ENCODE measurements at regions not wholly inside any gene's neighbourhood (a gene's known extent, or its start where the extent isn't known, plus 50 kb on each side); places are given as distances from the start of the nearest gene placed in this dataset.

GRCh38 chr2:234873103-234873827 is 78.6 kb upstream of the SH3BP4 start:
- TF ChIP-seq CTCF (IDR thresholded peaks at IDR 0.05) (no peak), POLR2A (IDR thresholded peaks at IDR 0.05) (no peak)

All from heart left ventricle (tissue), 13 donors.